Adrenal gland (tissue), 5 donors: ENCODE measurements at regions not wholly inside any gene's neighbourhood (a gene's known extent, or its start where the extent isn't known, plus 50 kb on each side); places are given as distances from the start of the nearest gene placed in this dataset.

Experiments
- CTCF ChIP-seq, 6 experiments: fragments of 450-650 bp in 4 of 6; fragments of 200-600 bp in 2 of 6; sonication (generic) in 1 of 6; IDR thresholded peaks; 1 replicate in 5 of 6; 2 replicates in 1 of 6; pipeline versions ENCODE4 v1.5.1 to v1.8.0; 2016 to 2021; ENCODE audit warnings: antibody characterized with exemption in 6 of 6, mild to moderate bottlenecking in 2 of 6, moderate library complexity in 1 of 6
- POLR2A ChIP-seq, 2 donors: fragments of 450-650 bp; IDR thresholded peaks; one replicate each; pipeline ENCODE4 v1.6.1; 2017; ENCODE audit warnings: antibody characterized with exemption in 2 of 2, mild to moderate bottlenecking in 2 of 2, moderate library complexity in 1 of 2
- donor health status: DM: no; HTN: no; CAD: no.

- TF ChIP-seq CTCF (IDR thresholded peaks at IDR 0.05) (no peak), POLR2A (IDR thresholded peaks at IDR 0.05) (no peak)
These were observed 98.2 kb upstream of the PCBD1 start for GRCh38 chr10:70986623-70986950.
